ENCODE measurements at regions not wholly inside any gene's neighbourhood (a gene's known extent, or its start where the extent isn't known, plus 50 kb on each side); places are given as distances from the start of the nearest gene placed in this dataset.

- TF ChIP-seq CTCF (optimal IDR thresholded peaks at IDR 0.05 in 1 of 3, IDR thresholded peaks at IDR 0.05 in 1 of 3, conservative IDR thresholded peaks at IDR 0.05 in 1 of 3; ENCODE audit: extremely low read depth in 1 of 3, insufficient read depth in 2 of 3, low read length in 3 of 3) (no peak), EZH2 (IDR thresholded peaks at IDR 0.05; ENCODE audit: low read length) (no peak)
These were observed 340.1 kb downstream of the MN1 start for GRCh38 chr22:27461470-27461869.

All from keratinocyte (primary cell).